Testis (tissue), 2 donors: ENCODE measurements at regions not wholly inside any gene's neighbourhood (a gene's known extent, or its start where the extent isn't known, plus 50 kb on each side); places are given as distances from the start of the nearest gene placed in this dataset.

ENCODE experiments used
- POLR2A ChIP-seq: fragments of 450-650 bp; IDR thresholded peaks from one replicate; pipeline ENCODE4 v1.6.1; 2017; ENCODE audit warnings: antibody characterized with exemption, mild to moderate bottlenecking, moderate library complexity
- TF ChIP-seq, protein P1 (sequence below), 3 experiments: fragments of 450-650 bp in 2 of 3; fragments of 200-600 bp in 1 of 3; sonication (generic) in 1 of 3; IDR thresholded peaks; one replicate each; pipeline ENCODE4 v1.5.1; 2016 to 2019; ENCODE audit warnings: antibody characterized with exemption in 3 of 3, mild to moderate bottlenecking in 2 of 3, moderate library complexity in 1 of 3

DNA sequence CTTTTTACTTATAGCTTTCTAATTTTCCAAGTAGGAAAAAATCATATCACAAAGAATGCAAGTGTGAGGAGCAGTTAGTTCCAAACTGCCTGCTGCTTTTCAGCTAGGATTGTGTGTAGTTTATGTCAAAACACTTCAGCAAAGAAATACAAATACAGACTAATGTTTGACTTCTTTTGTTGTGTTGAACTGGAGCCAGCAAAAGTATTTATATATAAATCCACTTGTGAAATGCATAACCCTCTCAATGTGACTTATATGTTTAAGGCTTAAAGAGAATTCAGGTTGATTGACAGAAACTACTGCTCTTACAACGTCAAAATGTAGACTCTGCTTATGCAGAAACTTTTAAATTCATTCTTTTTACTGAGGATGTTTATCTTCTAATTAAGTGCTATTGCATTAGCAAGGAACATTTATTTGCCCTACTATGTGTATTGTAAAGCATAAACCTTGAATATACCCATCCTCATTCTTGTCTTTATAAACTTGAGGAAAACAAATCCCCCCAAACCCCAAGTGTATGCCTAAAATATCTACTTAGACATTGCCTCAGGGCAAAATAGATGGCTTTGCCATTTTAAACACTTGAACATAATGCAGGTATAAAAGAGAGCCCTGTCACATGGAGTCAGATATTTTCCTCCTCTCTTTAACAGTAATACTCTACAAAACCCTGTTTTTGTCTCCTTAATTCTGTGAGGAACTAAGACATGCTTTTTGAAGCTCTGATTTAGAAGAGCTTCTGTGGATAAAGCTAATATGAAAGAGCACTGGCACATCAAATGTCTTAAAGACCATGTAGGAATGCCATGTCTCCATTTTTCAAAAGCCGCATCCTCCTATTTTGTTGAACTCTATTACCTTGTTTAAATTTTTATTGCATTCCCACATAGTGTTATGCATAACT lies 302.8 kb upstream of the TBC1D5 start:
- TF ChIP-seq, protein P1, sequence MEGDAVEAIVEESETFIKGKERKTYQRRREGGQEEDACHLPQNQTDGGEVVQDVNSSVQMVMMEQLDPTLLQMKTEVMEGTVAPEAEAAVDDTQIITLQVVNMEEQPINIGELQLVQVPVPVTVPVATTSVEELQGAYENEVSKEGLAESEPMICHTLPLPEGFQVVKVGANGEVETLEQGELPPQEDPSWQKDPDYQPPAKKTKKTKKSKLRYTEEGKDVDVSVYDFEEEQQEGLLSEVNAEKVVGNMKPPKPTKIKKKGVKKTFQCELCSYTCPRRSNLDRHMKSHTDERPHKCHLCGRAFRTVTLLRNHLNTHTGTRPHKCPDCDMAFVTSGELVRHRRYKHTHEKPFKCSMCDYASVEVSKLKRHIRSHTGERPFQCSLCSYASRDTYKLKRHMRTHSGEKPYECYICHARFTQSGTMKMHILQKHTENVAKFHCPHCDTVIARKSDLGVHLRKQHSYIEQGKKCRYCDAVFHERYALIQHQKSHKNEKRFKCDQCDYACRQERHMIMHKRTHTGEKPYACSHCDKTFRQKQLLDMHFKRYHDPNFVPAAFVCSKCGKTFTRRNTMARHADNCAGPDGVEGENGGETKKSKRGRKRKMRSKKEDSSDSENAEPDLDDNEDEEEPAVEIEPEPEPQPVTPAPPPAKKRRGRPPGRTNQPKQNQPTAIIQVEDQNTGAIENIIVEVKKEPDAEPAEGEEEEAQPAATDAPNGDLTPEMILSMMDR (IDR thresholded peaks at IDR 0.05): no peak
- TF ChIP-seq POLR2A: no peak
